GM12873 (cell line): ENCODE measurements at regions not wholly inside any gene's neighbourhood (a gene's known extent, or its start where the extent isn't known, plus 50 kb on each side); places are given as distances from the start of the nearest gene placed in this dataset.

Experiments
- CTCF ChIP-seq: IDR thresholded peaks from 2 replicates; pipeline ENCODE4 v1.5.1; 2012; ENCODE audit warnings: low read depth, mild to moderate bottlenecking, moderate library complexity, low read length, control low read depth; ENCODE audit not compliant: insufficient read depth; ENCODE audit errors: missing control alignments

GRCh38 chr10:44703241-44704155 is 207.6 kb upstream of the TMEM72 start:
- TF ChIP-seq CTCF: no peak

GRCh38 chr10:44704616-44705015 is 206.5 kb upstream of the TMEM72 start:
- no peak for TF ChIP-seq CTCF

- TF ChIP-seq CTCF: no peak
Observed at GRCh38 chr10:44706745-44707144, 204.4 kb upstream of the TMEM72 start.

GRCh38 chr10:44713307-44713706 is 197.8 kb upstream of the TMEM72 start:
- TF ChIP-seq CTCF: no peak

- TF ChIP-seq CTCF: no peak
Observed at GRCh38 chr10:44714451-44714850, 196.7 kb upstream of the TMEM72 start.

GRCh38 chr10:44715136-44715535 is 196.0 kb upstream of the TMEM72 start:
- TF ChIP-seq CTCF: no peak

- TF ChIP-seq CTCF: no peak
Observed at GRCh38 chr10:44716470-44717015, 194.6 kb upstream of the TMEM72 start.
